ENCODE measurements at regions not wholly inside any gene's neighbourhood (a gene's known extent, or its start where the extent isn't known, plus 50 kb on each side); places are given as distances from the start of the nearest gene placed in this dataset.

GRCh38 chr7:54701982-54702381 is 57.0 kb downstream of the SEC61G start:
- DNase-seq = no peak

- DNase-seq = no peak
Measured at GRCh38 chr7:54699715-54700114, 59.3 kb downstream of the SEC61G start.

- no peak for DNase-seq
Measured at GRCh38 chr7:54697659-54698186, 61.3 kb downstream of the SEC61G start.

GRCh38 chr7:54690892-54691291 is 68.1 kb downstream of the SEC61G start:
- no peak for DNase-seq

- no peak for DNase-seq
Measured at GRCh38 chr7:54690050-54690443, 69.0 kb downstream of the SEC61G start.

- DNase-seq = no peak
Measured at GRCh38 chr7:54689394-54690049, 69.5 kb downstream of the SEC61G start.

- no peak for DNase-seq
Measured at GRCh38 chr7:54687462-54688212, 71.4 kb downstream of the SEC61G start.

- no peak for DNase-seq
Measured at GRCh38 chr7:54680377-54681005, 78.5 kb downstream of the SEC61G start.

GRCh38 chr7:54679490-54679817 is 79.6 kb downstream of the SEC61G start:
- DNase-seq = no peak

- DNase-seq = no peak
Measured at GRCh38 chr7:54678763-54679489, 80.1 kb downstream of the SEC61G start.

GRCh38 chr7:54674891-54675290 is 84.1 kb downstream of the SEC61G start:
- no peak for DNase-seq

GRCh38 chr7:54672519-54672918 is 86.5 kb downstream of the SEC61G start:
- no peak for DNase-seq

- peak; percentile 47 for DNase-seq
Measured at GRCh38 chr7:54664235-54665228, 94.5 kb downstream of the SEC61G start.

GRCh38 chr7:54663603-54664234 is 95.3 kb downstream of the SEC61G start:
- DNase-seq = no peak

GRCh38 chr7:54663186-54663585 is 95.8 kb downstream of the SEC61G start:
- DNase-seq = no peak

- DNase-seq = no peak
Measured at GRCh38 chr7:54662701-54663100, 96.3 kb downstream of the SEC61G start.

GRCh38 chr7:54653905-54654304 is 105.1 kb downstream of the SEC61G start:
- DNase-seq = no peak

- no peak for DNase-seq
Measured at GRCh38 chr7:54643064-54643463, 100.9 kb downstream of the VSTM2A start.

- no peak for DNase-seq
Measured at GRCh38 chr7:54637712-54638396, 95.7 kb downstream of the VSTM2A start.

GRCh38 chr7:54632696-54633095 is 90.5 kb downstream of the VSTM2A start:
- DNase-seq = no peak

GRCh38 chr7:54629771-54630170 is 87.6 kb downstream of the VSTM2A start:
- no peak for DNase-seq

Measured in activated CD4-positive, alpha-beta T cell treated with anti-CD3 and anti-CD28 coated beads, Interleukin-2, Interleukin-6, amounts not matched to agents 100 ng/mL and 50 ng/mL, durations not matched to agents 16 hours and 8 hours (primary cell).